ENCODE measurements at regions not wholly inside any gene's neighbourhood (a gene's known extent, or its start where the extent isn't known, plus 50 kb on each side); places are given as distances from the start of the nearest gene placed in this dataset.

DNA sequence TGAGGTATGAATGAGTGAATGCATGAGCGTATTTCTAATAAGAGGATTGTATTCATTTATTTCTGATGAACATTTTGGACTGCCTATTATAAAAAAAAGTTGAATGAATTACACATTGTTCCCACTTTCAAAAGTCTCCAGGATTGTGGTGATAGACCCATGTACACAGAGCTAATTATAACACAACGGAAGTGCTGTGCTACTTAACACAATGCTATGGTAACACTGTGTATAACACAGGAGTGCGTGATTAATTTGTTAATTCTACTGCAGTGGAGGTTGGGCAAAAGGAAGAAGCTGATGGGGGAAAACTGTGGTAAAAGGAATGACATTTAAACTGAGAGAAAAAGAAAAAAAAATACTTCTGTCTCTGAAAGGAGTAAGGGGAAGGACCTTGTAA, 147.8 kb upstream of the MEF2C start:
- TF ChIP-seq, protein P1, sequence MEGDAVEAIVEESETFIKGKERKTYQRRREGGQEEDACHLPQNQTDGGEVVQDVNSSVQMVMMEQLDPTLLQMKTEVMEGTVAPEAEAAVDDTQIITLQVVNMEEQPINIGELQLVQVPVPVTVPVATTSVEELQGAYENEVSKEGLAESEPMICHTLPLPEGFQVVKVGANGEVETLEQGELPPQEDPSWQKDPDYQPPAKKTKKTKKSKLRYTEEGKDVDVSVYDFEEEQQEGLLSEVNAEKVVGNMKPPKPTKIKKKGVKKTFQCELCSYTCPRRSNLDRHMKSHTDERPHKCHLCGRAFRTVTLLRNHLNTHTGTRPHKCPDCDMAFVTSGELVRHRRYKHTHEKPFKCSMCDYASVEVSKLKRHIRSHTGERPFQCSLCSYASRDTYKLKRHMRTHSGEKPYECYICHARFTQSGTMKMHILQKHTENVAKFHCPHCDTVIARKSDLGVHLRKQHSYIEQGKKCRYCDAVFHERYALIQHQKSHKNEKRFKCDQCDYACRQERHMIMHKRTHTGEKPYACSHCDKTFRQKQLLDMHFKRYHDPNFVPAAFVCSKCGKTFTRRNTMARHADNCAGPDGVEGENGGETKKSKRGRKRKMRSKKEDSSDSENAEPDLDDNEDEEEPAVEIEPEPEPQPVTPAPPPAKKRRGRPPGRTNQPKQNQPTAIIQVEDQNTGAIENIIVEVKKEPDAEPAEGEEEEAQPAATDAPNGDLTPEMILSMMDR (IDR thresholded peaks at IDR 0.05) = no peak
- no peak for TF ChIP-seq POLR2A (IDR thresholded peaks at IDR 0.05)
